HG02970 (cell line): ENCODE measurements at regions not wholly inside any gene's neighbourhood (a gene's known extent, or its start where the extent isn't known, plus 50 kb on each side); places are given as distances from the start of the nearest gene placed in this dataset.
"Not testable (repeated sequence)": the region's sequence is repeated elsewhere in the genome, so short reads cannot be mapped to it uniquely, and the experiment has no call there.

Experiments
- ATAC-seq: cut with Tn5 transposase; IDR thresholded peaks from one replicate; pipeline ENCODE4 v1.9.1; 2021; ENCODE audit warnings: mild to moderate bottlenecking, moderate library complexity, moderate number of reproducible peaks; ENCODE audit not compliant: unreplicated experiment, low FRiP score

- no peak for ATAC-seq
These were observed 84.6 kb upstream of the DST start for GRCh38 chr6:56727097-56727850.

GRCh38 chr6:56725254-56725653 lies 82.6 kb upstream of the DST start:
- no peak for ATAC-seq

GRCh38 chr6:56724455-56724854 lies 81.8 kb upstream of the DST start:
- no peak for ATAC-seq

GRCh38 chr6:56720882-56721281 lies 78.2 kb upstream of the DST start:
- ATAC-seq, result no peak

- not testable (repeated sequence) for ATAC-seq
These were observed 77.5 kb upstream of the DST start for GRCh38 chr6:56720202-56720601.

GRCh38 chr6:56719315-56720058 lies 76.8 kb upstream of the DST start:
- ATAC-seq, result not testable (repeated sequence)

GRCh38 chr6:56718236-56718635 lies 75.5 kb upstream of the DST start:
- no peak for ATAC-seq

GRCh38 chr6:56716229-56716628 lies 73.5 kb upstream of the DST start:
- no peak for ATAC-seq

- ATAC-seq, result no peak
These were observed 73.1 kb upstream of the DST start for GRCh38 chr6:56715741-56716140.

GRCh38 chr6:56714982-56715456 lies 72.3 kb upstream of the DST start:
- ATAC-seq, result no peak

GRCh38 chr6:56714273-56714672 lies 71.6 kb upstream of the DST start:
- no peak for ATAC-seq

GRCh38 chr6:56713254-56713672 lies 70.6 kb upstream of the DST start:
- no peak for ATAC-seq

GRCh38 chr6:56710967-56711366 lies 68.3 kb upstream of the DST start:
- no peak for ATAC-seq

- ATAC-seq, result no peak
These were observed 67.0 kb upstream of the DST start for GRCh38 chr6:56709650-56710049.

- no peak for ATAC-seq
These were observed 66.3 kb upstream of the DST start for GRCh38 chr6:56708810-56709597.

- no peak for ATAC-seq
These were observed 64.5 kb upstream of the DST start for GRCh38 chr6:56706981-56707726.

GRCh38 chr6:56699066-56699654 lies 56.5 kb upstream of the DST start:
- no peak for ATAC-seq

GRCh38 chr6:56695702-56696101 lies 53.0 kb upstream of the DST start:
- no peak for ATAC-seq

- ATAC-seq, result no peak
These were observed 51.3 kb upstream of the DST start for GRCh38 chr6:56694002-56694401.

- no peak for ATAC-seq
These were observed 50.5 kb upstream of the DST start for GRCh38 chr6:56693246-56693607.
